ENCODE measurements at regions not wholly inside any gene's neighbourhood (a gene's known extent, or its start where the extent isn't known, plus 50 kb on each side); places are given as distances from the start of the nearest gene placed in this dataset.
"Not testable (repeated sequence)": the region's sequence is repeated elsewhere in the genome, so short reads cannot be mapped to it uniquely, and the experiment has no call there.

DNA sequence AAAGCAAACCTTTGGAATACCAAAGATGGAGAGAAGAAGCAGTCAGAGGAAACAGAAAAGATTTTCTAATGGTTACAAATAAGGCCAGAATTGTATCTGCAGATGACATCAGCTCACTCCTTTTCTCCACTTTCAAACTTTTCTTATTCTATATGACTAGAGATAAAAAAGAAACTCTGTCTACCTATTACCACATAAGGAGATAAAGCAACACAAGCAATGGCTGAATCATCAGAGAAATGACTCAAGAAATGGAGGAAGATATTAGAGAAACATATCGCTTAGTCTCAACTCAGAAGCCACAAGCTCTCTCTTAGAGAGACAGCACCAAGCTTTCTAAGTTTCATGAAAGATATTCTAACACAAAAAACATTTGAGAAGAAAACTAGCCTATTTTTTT is 784.0 kb downstream of the ZPLD1 start:
- Histone ChIP-seq H3K27ac (no peak overlapping the region), H3K4me1 (replicated peaks in 1 of 2) (no peaks in the 10 kb centered on the region), H3K36me3 (replicated peaks in 1 of 2) (no peaks in the 10 kb centered on the region), H3K27me3 (no peaks in the 10 kb centered on the region), H3K9me3 (replicated peaks in 1 of 3) (no peaks in the 10 kb centered on the region), H3K4me3 (no peak overlapping the region)
- intact Hi-C loops (cut with DNase I), result no loop called here
- TF ChIP-seq CTCF (IDR thresholded peaks at IDR 0.05), result no peak
- TF ChIP-seq POLR2A (IDR thresholded peaks at IDR 0.05), result no peak
- DNase-seq, result no peak
- WGBS, 4 donors, result 88 to 97% (median 92%) methylated on average over 1 of the region's 1 CpG

DNA sequence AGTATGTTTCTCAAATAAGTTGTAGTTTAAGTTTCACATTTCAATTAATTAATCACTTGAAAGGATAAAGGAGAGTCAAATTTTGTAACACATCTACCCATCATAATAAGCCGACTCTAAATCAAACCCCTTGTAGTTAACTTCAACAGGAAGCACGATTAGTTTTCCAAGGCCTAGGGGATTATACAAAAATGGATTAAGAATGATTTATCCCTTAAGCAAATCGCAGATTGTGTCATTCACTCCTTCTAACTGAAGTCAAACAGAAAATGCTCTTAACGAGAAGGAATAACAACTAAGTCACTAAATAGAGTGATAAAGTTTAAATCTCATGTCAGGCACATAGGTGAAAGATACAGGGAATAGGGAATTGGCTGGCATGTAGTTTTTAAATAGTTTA is 792.8 kb downstream of the ZPLD1 start:
- no peak overlapping the region for H3K27ac ChIP-seq
- no peaks in the 10 kb centered on the region for H3K4me1 ChIP-seq (replicated peaks in 1 of 2)
- H3K9me3 ChIP-seq (replicated peaks in 1 of 3), result peaks cover 0 to 7% (median 0%) of the 10 kb centered on the region in 3 donors
- no peak overlapping the region for H3K4me3 ChIP-seq
- DNase-seq, result no peak
- 67 to 72% (median 70%) methylated on average over 4 of the region's 4 CpGs for WGBS, 4 donors
- TF ChIP-seq POLR2A (IDR thresholded peaks at IDR 0.05), result no peak
- TF ChIP-seq CTCF (IDR thresholded peaks at IDR 0.05), result no peak
- no peaks in the 10 kb centered on the region for H3K27me3 ChIP-seq
- no peaks in the 10 kb centered on the region for H3K36me3 ChIP-seq (replicated peaks in 1 of 2)
- intact Hi-C loops (cut with DNase I), result no loop called here

GRCh38 chr3:103247459-103247858 is 812.6 kb downstream of the ZPLD1 start:
- intact Hi-C loops (cut with DNase I), result no loop called here
- TF ChIP-seq POLR2A (IDR thresholded peaks at IDR 0.05), result no peak
- no peak for TF ChIP-seq CTCF (IDR thresholded peaks at IDR 0.05)
- no peak overlapping the region for H3K4me3 ChIP-seq

GRCh38 chr3:103254827-103255226 is 820.0 kb downstream of the ZPLD1 start:
- H3K4me3 ChIP-seq; H3K27me3 ChIP-seq; H3K9me3 ChIP-seq (replicated peaks in 1 of 3); intact Hi-C loops (cut with DNase I); H3K36me3 ChIP-seq (replicated peaks in 1 of 2); DNase-seq; H3K4me1 ChIP-seq (replicated peaks in 1 of 2); H3K27ac ChIP-seq: not testable (repeated sequence)
- 91 to 94% (median 92%) methylated on average over 18 to 21 of the region's 24 CpGs; no CpG with 5 or more reads in 1 of the 4 donors for WGBS, 4 donors

More at GRCh38 chr3:103247459-103247858, 812.6 kb downstream of the ZPLD1 start:
- no peaks in the 10 kb centered on the region for H3K36me3 ChIP-seq (replicated peaks in 1 of 2)
- no peaks in the 10 kb centered on the region for H3K9me3 ChIP-seq (replicated peaks in 1 of 3)
- H3K27me3 ChIP-seq, result no peaks in the 10 kb centered on the region
- H3K4me1 ChIP-seq (replicated peaks in 1 of 2), result no peaks in the 10 kb centered on the region
- H3K27ac ChIP-seq, result no peak overlapping the region
- DNase-seq, result no peak

GRCh38 chr3:103269287-103269686 is 834.5 kb downstream of the ZPLD1 start:
- no peak for TF ChIP-seq CTCF (IDR thresholded peaks at IDR 0.05)
- no peak for TF ChIP-seq POLR2A (IDR thresholded peaks at IDR 0.05)
- Histone ChIP-seq H3K4me1 (replicated peaks in 1 of 2) (no peaks in the 10 kb centered on the region), H3K27me3 (no peaks in the 10 kb centered on the region), H3K4me3 (no peak overlapping the region), H3K9me3 (replicated peaks in 1 of 3) (no peaks in the 10 kb centered on the region), H3K36me3 (replicated peaks in 1 of 2) (no peaks in the 10 kb centered on the region), H3K27ac (no peak overlapping the region)
- DNase-seq, result no peak
- intact Hi-C loops (cut with DNase I), result no loop called here
